GM12891 (cell line): ENCODE measurements at regions not wholly inside any gene's neighbourhood (a gene's known extent, or its start where the extent isn't known, plus 50 kb on each side); places are given as distances from the start of the nearest gene placed in this dataset.
A peak's percentile ranks its signal among the peaks of the same experiment; 100 is the strongest.

ENCODE experiments used
- DNase-seq: peaks from one replicate; pipeline ENCODE4 v3.0.0; 2011; ENCODE audit warnings: low spot score; ENCODE audit not compliant: insufficient read length
- FAIRE-seq: peaks from 2 replicates; lab custom pipeline; 2011; peaks lifted over from hg19 to GRCh38; lab: Jason Lieb, UNC
- PAX5 ChIP-seq: IDR thresholded peaks from 2 replicates; pipeline ENCODE4 v1.6.1; 2011; ENCODE audit warnings: low read length, moderate library complexity, mild to moderate bottlenecking; ENCODE audit not compliant: insufficient read depth, severe bottlenecking
- POLR2A ChIP-seq: IDR thresholded peaks from 2 replicates; pipeline ENCODE4 v1.6.1; 2011; ENCODE audit warnings: low read depth, low read length, control low read depth
- POLR2AphosphoS5 ChIP-seq: IDR thresholded peaks from 2 replicates; pipeline ENCODE4 v1.6.1; 2011; ENCODE audit warnings: low read depth, low read length, control low read depth
- POU2F2 ChIP-seq: IDR thresholded peaks from 2 replicates; pipeline ENCODE4 v1.6.1; 2011; ENCODE audit warnings: low read depth, mild to moderate bottlenecking, control low read depth, low read length, moderate library complexity
- SPI1 ChIP-seq: IDR thresholded peaks from 2 replicates; pipeline ENCODE4 v1.6.1; 2011; ENCODE audit warnings: low read depth, low read length, control low read depth
- TAF1 ChIP-seq: IDR thresholded peaks from 2 replicates; pipeline ENCODE4 v1.6.1; 2011; ENCODE audit warnings: low read depth, low read length, control low read depth

GRCh38 chr16:59201160-59201559, 467.0 kb upstream of the GOT2 start:
- FAIRE-seq (no peak), DNase-seq (no peak)
- TF ChIP-seq POLR2A, result no peak
- no peak for TF ChIP-seq TAF1
- no peak for TF ChIP-seq POU2F2
- no peak for TF ChIP-seq PAX5
- no peak for TF ChIP-seq POLR2AphosphoS5

- no peak for FAIRE-seq
- TF ChIP-seq POLR2A (no peak), SPI1 (no peak), POLR2AphosphoS5 (no peak)
- no peak for DNase-seq
Measured at GRCh38 chr16:59198487-59198886, 464.4 kb upstream of the GOT2 start.

GRCh38 chr16:59195242-59195641, 461.1 kb upstream of the GOT2 start:
- no peak for TF ChIP-seq TAF1
- TF ChIP-seq POLR2A, result no peak
- no peak for TF ChIP-seq SPI1
- no peak for TF ChIP-seq POLR2AphosphoS5
- no peak for TF ChIP-seq POU2F2
- TF ChIP-seq PAX5, result no peak
- FAIRE-seq (no peak), DNase-seq (no peak)

- TF ChIP-seq TAF1 (no peak), POU2F2 (no peak)
- DNase-seq (no peak), FAIRE-seq (no peak)
Measured at GRCh38 chr16:59193637-59194036, 459.5 kb upstream of the GOT2 start.

GRCh38 chr16:59192551-59193199, 458.6 kb upstream of the GOT2 start:
- FAIRE-seq (peak; percentile 5), DNase-seq (no peak)
- no peak for TF ChIP-seq PAX5
- TF ChIP-seq SPI1, result no peak
- no peak for TF ChIP-seq POLR2AphosphoS5
- no peak for TF ChIP-seq TAF1
- TF ChIP-seq POLR2A, result no peak
- TF ChIP-seq POU2F2, result no peak

GRCh38 chr16:59190731-59191130, 456.6 kb upstream of the GOT2 start:
- TF ChIP-seq PAX5 (no peak), SPI1 (no peak), POLR2A (no peak), TAF1 (no peak), POLR2AphosphoS5 (no peak), POU2F2 (no peak)
- FAIRE-seq, result no peak
- DNase-seq, result no peak

GRCh38 chr16:59188029-59188428, 453.9 kb upstream of the GOT2 start:
- FAIRE-seq (no peak), DNase-seq (no peak)
- TF ChIP-seq POLR2AphosphoS5 (no peak), PAX5 (no peak), POU2F2 (no peak), SPI1 (no peak), POLR2A (no peak), TAF1 (no peak)

- FAIRE-seq (no peak), DNase-seq (no peak)
- TF ChIP-seq POU2F2, result no peak
- TF ChIP-seq POLR2AphosphoS5, result no peak
Measured at GRCh38 chr16:59181821-59182420, 447.8 kb upstream of the GOT2 start.

- DNase-seq (no peak), FAIRE-seq (no peak)
- TF ChIP-seq POLR2AphosphoS5 (no peak), POU2F2 (no peak), POLR2A (no peak), TAF1 (no peak), PAX5 (no peak), SPI1 (no peak)
Measured at GRCh38 chr16:59180083-59180476, 446.0 kb upstream of the GOT2 start.

- FAIRE-seq (no peak), DNase-seq (no peak)
- no peak for TF ChIP-seq TAF1
Measured at GRCh38 chr16:59179446-59180082, 445.4 kb upstream of the GOT2 start.

GRCh38 chr16:59173408-59173831, 439.3 kb upstream of the GOT2 start:
- DNase-seq (no peak), FAIRE-seq (no peak)
- TF ChIP-seq POU2F2 (no peak), TAF1 (no peak), SPI1 (no peak), POLR2A (no peak), POLR2AphosphoS5 (no peak), PAX5 (no peak)
